HG03175 (cell line): ENCODE measurements at regions not wholly inside any gene's neighbourhood (a gene's known extent, or its start where the extent isn't known, plus 50 kb on each side); places are given as distances from the start of the nearest gene placed in this dataset.

Experiments used
- ATAC-seq: cut with Tn5 transposase; IDR thresholded peaks from one replicate; pipeline ENCODE4 v1.9.1; 2021; ENCODE audit warnings: mild to moderate bottlenecking, moderate library complexity; ENCODE audit not compliant: unreplicated experiment

DNA sequence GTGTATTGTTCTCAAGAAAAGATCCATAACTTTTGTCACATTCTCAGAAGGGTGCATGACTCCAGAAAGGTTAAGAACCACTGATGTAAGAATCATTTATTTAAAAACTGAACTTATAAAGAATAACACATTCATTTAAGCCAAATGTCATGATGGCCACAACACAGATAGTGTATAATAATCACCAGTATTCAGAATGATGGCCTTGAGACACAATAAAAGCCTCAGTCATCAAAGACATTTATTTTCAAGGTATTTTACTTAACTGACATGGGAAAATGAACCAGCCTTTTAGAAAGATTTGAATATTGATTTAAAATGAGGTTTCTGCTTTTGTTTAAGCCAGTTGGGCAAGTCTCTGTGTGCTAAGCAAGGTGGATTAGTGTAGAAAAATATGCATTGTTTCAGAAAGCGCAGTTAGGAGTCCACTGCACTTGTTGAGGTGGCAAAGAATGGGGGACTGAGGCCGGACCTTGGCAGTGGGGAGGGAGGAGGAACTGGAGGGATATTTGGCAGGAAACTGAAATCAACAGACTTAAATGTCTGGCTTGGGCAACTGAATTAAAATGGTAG is 371.9 kb upstream of the ESRRG start:
- no peak for ATAC-seq

DNA sequence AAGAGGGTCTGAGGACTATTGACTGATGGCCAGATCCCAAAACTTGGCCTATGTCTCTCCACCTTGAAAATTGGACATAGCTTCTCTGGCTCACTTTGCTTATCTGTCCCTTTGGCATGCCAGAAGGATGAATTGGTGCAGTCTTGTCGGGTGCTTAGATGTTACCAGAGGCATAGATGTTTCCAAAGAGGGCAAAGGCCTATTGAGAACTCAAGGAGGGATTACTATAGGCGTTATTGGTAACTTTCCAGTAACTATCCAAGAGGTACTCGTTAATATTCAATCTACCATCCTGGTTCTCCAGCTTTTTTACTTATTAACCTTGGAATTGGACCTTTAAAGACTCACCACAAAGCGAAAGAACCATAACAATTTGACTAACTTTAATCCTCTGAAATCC is 368.3 kb upstream of the ESRRG start:
- no peak for ATAC-seq

DNA sequence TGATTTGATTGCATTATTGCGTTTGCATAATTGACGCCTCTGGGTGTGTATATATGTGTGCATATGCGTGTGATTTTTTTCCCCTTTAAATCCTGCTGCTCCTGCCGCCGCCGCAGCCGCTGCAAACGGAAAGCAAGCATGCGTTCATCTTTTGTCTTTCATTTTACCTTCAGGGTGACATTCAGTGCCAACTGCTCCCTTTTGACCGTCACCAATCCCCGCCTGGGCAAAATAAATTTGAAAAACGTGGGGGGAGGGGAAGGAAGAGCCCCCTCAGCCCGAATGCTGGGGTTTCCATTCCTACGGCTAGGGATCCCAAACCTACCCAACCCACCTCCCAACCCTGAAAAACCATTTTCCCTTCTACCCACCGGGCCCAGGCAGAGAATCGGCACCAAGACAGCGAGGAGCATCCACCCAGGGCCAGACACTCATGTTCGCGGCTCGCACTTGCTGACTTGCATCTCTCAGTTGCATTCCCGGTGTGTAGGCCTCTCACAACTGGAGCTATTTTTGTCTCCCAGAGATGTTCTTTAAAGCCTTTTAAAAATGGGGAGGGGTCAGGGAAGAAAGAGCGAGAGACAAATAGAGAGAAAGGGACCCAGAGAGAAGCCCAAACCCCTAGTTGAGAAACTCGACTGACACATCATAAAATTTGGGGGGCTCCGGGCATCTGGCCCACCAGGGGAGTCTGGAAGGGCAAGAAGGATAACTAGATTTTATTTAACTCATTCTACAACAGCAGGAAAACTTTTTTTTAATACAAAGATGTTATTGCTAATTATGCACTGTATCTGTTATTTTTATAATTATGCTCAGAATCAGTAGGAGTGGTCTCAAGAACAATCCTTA is 367.1 kb upstream of the ESRRG start:
- ATAC-seq: no peak

DNA sequence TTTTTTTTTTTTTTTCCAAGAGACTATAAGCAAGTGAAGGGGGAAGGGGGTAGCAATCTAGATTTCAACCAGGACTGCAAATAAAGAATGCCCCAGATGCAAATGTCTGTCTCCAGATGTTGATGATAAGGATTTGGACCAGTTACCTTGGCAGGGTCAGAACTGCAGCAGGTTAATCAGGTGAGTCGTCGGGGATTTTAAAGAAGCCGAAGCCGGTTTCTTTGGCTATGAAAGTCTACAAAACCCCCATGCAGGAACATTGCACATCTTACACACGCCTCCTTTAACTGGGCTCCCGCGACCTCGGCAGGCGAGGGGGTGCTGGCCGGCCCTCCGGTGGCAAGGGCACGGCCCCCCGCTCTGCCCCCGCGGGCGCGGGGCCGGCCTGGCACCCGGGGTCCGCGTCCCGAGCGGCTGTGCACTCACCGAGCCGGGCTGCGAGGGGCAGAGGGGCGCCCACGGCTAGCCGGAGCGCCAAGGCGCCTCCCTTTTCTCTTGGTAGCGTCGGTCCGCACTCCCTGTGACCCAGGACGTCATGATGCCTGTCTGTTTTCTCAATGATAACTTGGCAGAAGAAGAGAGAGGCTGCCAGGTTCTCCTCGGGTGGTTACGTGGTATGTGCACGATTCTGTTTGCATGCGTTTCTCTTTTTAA is 366.3 kb upstream of the ESRRG start:
- ATAC-seq: no peak

DNA sequence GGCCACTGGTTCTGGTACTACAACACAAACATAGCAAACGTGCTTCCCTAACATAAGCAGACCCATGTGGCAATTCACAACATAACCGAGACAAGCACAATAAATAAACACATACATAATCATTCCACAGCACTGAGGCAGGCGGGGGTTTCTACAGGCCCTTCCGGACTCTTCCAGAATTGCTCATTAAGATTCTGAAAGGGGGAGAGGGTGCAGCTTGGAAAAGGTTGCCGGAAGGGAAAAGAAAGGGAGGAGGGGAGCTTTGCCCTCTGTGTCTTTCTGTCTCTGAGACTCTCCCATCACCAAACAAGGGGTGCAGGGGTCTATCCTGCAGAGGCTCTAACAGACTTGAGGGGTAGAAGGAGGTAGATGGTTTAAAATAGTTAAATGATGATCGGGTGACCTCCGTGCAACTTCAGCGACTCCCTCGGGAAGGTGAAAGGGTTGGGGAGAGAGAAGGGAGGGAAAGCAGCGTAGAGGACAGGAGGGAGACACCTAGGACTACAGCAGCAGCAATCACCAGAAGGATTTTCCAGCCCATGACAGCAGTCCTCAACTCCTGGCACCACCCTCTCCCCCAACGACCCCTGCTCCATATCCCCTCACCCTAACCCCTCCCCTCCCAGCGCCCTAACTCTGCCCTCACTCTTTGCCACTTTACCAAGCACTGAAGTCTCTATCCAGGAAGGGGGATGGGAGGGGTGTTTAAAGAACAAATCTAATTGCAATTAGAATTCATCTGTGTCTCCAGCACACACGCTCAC is 365.5 kb upstream of the ESRRG start:
- no peak for ATAC-seq

DNA sequence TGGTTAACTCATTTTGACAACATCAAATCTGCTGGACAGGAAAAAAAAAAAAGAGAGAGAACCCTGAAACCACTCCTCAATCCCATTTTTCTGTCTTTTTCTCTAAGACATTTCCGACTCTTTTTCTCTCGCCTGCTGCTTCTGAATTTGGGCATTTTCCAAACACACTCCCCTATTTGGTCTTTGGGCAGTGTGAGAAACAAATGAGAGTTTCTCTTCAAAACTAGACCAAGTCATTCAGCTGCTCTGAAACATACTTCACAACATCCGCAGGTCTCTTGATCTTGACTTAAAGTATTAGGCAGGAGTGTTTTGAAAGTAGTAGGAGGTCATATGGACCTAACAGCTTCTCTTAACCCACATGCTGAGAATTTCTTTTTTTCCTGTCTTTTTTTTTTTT is 364.8 kb upstream of the ESRRG start:
- no peak for ATAC-seq

DNA sequence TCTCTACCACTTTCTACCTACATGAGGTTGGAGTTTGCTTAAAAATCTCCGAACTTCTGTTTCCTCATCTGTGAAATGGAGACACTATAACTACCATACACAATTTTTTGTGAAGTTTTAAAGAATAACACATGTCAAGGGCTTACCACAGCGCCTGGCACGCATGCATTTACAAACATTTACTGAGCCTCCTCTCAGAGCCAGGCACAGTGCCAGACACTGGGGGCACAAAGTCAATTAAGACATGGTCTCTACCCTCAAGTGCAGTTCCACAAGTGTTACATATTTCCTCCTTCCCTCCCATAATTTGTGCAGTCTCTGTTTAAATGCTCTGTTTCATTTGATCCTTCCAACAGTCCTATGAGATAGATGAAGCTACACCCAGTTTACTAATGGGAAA is 356.4 kb upstream of the ESRRG start:
- ATAC-seq: no peak

DNA sequence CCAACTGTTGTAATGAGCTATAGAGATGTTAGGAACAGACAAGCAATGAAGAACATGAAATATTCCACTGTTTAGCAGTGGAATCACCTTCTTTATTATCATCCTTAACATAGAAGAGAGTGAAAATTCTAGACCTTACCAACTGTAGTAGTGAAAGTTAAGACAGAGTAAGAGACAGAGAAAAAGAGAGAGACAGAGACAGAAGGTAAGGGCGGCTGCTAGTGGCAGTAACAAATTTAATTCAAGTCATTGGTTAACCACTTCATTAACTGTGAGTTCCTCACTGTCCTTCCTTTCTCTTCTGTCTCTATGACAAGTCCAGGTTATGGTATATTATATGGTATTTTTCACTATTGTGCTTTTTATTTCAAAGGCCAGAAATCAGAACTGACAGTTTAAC is 355.7 kb upstream of the ESRRG start:
- ATAC-seq: no peak

DNA sequence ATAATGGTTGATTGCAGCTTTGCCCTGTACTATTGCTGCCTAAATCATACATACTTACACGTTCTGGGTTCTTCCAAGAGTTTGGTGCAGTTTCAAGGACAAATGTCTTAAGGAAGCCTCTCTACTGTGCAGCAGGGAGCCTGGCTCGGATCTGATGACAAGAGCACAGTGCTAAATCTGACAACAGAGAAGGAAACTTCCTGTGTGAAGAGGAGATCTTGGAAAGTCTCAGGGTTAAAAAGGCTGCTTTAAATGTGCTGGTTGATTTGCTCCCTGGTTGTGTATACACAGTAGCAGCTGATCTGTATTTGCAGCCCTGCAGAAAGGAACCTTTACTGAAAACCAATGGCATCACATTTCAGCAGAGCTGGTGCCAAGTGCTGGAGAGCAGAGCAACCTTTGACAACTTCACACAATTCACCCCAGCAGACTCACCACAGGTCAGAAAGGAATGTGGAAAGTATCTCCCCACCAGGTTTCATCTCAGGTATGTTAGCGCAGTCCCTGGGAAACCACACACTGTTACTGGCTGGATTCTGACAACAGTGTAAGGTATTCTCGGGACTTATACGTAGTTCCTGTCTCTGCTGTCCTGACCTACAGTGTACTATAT is 355.0 kb upstream of the ESRRG start:
- ATAC-seq: no peak

DNA sequence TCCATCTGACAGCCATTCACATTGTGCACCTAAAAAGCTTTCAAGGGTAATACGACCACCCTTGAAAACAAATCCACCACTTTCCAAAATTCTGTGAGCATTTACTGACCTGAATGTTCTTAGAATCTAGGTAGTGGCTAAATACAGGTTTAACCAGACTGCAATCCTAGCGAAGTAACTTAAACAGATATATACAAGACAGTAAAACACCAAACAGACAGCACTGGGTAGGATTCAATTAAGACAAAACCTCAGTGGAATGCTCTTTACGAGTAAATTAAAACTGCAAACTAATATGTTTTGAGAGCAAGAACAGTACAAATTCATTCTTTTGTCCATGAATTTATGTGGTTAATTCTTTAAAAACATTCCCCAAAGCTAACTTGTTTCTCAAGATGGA is 354.2 kb upstream of the ESRRG start:
- no peak for ATAC-seq

DNA sequence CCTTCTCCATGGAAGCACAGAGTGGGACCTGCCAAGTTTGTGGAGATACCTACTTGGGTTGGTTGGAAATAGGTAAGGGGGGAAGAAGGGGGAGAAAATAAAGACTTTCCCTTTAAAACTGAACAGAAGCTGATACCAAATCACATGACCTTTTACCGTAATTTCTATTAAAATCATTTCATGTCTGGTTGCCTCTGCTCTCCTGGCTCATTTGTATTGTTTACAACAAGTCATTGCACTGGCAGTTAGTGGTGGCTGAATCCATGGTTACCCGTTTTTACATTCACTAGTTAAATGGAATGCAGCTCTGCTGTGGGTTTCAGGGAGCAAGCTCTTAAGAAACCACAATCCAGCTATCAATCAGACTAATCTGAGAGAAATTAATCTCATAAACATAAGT is 353.7 kb upstream of the ESRRG start:
- no peak for ATAC-seq

DNA sequence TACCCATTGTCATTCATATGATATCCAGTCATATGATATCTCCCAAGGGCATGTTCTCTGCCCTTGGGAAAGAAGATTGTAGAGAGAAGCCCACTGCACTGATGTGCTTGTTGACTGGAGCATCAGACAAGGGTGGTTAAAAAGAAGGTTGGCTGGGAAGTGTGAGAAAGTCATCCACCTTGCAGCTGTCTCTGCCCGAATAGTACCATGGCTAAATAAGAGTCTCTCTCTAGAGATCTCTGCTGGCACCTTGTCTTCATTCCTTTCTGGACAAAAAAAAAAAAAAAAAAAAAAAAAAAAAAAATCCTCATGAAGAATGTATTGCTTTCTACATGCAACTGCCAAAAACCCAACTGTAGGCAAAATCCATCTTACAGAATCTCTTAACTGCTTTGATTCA is 349.7 kb upstream of the ESRRG start:
- ATAC-seq: no peak

DNA sequence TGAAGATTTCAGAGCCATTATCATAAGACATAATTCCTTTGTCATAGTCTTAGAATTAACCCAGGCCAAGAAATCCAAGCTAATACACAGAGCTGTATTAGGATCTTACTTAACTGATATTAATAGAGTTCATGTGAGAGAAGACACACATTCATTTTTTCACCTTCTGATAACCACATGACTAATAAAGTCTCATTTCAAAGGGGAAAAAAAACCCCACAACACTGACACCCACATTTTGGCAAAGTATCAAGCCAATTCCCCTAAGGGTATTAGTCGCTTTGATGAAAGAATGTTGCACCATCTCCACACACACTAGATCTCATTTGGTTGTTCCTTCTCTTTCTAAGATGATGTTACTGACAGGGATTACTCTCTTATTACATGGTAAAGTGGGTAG is 344.4 kb upstream of the ESRRG start:
- ATAC-seq: no peak

DNA sequence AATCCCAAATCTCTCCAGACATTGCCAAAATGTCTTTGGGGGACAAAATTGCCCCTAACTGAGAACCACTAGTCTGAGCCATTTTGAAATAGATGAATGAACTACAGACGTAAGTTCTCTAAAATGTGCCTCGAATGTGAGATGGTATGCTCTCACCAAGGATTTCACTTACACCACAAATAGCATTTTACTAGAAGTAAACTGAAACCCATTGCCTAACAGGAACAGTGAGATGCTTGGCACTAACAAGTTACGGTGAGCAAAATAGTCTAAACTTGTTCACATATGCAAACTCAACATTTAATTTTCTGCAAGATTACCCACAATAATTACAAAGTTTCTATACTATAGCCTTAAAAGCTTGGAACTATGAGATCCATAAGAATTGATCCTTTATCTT is 343.6 kb upstream of the ESRRG start:
- no peak for ATAC-seq

DNA sequence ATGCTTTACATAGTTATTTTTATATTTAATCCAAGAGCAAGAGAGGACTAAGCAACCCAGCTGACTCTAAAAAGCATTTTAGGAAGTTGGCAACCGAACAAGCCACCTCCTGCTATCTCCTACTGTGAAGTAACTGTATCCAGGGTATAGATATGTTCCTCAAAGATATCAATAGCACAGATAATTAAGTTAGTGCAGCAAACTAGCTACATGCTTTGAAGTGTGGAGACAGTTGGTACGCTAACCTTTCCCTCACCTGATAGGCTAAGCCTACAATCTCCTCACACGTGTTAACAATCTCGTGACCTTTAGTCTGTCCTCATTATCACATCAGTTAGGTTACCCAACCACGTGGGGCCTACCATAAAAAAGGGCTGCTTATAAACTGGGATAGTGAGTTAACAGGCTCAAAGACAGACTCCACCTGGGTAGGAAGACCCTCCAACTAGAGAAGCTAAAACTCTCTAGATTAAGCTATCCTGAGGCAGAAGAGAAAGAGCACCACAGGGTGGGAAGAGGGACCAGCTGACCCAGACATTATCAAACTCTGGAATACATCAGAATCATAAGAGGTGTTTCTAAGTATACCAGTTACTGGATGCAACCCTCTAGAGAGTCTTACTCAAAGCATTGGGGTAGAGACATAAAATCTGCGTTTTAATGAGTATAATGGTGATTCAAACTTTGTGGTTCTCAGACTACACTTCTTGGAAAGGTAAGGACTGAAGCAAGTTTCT is 340.1 kb upstream of the ESRRG start:
- no peak for ATAC-seq

DNA sequence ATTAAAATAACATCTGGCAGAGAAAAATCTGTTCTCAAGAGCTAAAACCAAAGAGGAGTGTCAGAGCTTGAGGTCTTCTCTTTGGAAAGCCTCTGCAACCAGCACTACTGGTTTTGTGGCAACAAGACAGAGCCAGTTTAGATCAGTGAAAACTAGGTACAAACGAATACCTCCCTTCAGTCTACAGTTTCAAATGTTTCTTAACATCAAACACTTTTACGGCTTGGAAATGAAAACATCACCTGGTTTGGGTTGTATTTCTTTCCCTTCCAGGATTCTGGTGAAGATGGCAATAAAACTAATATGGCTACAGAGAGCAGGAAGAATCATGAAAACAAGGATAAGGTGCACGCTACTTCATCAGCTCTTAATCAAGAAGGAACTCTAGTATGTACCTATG is 339.4 kb upstream of the ESRRG start:
- no peak for ATAC-seq

DNA sequence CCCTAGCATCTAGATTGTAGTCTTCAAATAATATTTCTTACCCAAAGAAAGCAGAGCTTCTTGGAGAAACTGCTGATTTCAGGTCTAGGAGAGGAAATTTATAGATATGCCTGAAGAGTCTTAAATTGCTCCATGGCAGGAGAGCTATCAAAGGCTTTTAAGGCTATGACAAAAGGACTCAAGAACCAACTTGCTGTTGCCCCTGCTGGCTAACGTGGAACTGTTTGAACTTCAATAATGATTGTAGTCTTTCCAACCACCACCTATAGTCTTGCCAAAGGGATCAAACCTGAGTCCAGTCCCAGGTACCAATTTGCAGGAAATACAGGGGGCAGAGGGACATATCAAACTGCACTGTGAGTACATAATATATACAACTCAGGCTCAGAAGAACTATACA is 336.2 kb upstream of the ESRRG start:
- ATAC-seq: no peak

DNA sequence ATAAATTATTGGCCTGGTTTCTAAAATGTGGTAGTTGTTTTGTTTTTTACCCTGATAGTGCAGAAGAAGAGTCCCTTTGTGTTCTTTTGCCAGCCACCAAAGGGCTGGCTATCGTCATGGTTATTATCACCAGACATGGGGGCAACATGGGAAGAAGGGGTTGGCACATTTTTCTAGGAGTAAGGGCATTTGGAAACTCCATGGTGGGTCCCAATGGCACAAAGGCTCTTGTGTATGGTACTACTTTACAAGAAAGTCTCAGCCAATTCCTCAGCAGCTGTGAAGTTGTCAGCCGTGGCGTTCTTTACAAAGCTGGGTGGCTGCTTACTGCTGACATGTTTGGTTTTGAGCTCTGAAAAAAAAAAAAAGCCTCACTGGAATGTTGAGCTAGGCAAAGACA is 330.4 kb upstream of the ESRRG start:
- ATAC-seq: no peak

DNA sequence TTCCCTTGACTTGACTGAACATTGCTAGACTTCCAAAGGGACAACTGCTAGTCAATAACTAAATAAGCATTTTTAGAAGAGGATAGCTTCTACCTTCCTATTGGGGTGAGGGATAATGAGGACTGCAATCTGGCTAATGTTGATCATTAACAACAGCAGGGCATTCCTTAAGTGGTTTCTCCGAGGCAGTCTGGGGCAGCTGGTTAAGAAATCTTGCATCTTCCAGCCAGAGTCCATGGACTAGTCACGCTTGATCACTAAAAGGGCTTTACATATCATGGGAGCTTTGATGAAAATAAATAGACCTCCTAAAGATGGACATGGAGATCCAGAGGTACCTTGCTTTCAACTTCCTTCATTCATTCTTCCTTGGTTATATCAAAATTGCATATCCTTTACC is 329.4 kb upstream of the ESRRG start:
- ATAC-seq: no peak

DNA sequence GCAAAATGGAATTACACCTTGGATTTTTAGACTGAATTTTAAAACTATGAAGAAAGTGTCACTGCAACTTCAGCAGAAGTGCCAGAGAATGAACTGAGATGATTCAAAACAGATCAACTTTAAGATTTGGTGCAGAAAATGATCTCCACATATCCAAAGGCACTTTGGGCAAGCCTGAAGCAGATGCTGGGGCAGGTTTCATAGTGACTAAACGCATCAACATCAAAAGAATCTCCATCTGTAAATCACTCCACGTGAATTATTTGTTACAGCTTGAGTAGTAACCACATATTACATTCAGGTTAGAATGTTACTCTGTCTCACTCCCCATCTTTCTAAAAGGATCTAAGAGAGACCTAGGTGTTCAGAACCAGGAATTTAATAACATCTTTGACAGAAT is 329.0 kb upstream of the ESRRG start:
- ATAC-seq: no peak

DNA sequence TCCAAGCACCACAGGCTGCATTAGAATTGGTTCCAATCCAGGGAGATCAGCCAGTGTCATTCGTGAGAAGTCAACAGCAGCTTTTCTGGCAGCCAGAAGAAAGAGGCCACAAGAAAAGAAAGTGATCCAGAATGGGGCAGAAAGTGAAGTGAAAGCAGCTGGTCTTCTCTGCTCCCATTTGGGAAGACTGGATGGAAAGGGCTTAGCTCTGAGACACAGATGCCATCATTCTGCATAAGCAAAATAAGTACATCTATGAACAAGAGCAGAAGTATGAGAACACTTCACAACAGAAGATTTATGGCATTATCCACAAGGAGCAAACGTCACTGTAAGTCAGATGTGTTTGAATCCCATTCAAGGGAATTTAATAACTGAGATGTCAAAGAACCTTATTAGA is 326.5 kb upstream of the ESRRG start:
- no peak for ATAC-seq
